CD4-positive, alpha-beta T cell treated with Interleukin-15 for 4 hours (primary cell): ENCODE measurements at regions not wholly inside any gene's neighbourhood (a gene's known extent, or its start where the extent isn't known, plus 50 kb on each side); places are given as distances from the start of the nearest gene placed in this dataset.
"Not testable (repeated sequence)": the region's sequence is repeated elsewhere in the genome, so short reads cannot be mapped to it uniquely, and the experiment has no call there.

Source experiments
- DNase-seq: peaks from one replicate; pipeline ENCODE4 v3.0.0-alpha.2; 2020; ENCODE audit warnings: low spot score

DNA sequence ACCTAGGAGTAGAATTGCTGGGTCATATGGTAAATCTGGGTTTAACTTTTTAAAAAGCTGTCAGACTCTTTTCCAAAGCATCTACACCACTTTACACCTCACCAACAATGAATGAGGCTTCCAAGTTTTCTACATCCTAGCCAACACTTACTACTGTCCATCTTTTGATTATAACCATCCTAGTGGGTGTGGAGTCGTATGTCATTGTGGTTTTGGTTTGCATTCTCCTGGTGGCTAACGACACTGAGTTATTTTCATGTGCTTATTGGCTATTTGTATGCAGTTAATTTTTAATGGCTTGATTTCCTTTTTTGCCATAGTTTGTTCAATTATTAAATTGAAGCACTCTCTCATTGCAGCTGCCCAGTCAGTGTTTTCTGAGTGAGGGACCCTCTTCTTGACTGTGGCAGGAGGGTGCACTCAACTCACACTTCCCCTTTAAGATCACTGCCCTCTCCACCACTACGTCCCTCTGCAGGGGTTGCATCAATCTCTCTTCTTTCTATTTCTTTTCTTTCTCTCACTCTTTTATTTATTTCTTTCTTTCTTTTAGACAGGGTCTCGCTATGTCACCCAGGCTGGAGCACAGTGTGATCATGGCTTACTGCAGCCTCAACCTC is 182.3 kb downstream of the C9orf152 start:
- DNase-seq = no peak

DNA sequence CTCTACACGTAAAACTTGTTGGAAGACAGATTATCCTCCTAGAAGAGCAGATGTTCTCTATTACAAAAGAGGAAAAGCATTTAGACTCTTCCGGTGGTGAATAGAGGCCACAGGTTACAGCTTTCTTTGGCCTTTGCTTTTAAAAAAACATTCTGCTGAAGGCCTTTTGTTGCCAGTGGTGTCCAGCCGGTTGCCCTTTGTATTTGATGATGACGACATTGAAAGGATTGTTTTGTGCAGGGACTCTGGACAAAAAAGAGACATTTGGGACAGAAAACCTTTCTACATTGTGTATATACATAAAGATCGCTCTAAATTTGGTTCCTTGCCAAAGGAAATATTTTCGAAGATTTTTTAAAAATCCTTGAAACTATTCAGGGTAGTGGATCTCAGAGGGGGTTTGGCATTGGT is 180.3 kb downstream of the C9orf152 start:
- DNase-seq = no peak

DNA sequence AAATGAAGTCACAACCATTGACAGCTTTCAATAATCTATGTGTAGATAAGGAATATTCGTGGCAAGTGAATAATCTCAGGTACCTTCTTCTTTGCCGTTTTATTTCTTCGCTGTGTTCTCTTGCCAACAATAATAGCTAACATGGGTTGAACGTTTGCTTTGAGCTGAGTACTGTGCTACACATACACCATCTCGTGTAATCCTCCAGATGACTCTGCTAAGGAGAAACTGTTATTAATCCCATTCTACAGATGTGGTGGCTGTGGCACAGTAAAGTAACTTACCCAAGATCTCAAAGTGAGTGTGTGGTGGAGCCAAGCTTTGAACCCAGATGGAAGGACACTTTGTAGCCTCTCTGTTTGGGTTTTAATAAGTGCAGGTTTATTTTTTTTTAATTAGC is 179.7 kb downstream of the C9orf152 start:
- no peak for DNase-seq

DNA sequence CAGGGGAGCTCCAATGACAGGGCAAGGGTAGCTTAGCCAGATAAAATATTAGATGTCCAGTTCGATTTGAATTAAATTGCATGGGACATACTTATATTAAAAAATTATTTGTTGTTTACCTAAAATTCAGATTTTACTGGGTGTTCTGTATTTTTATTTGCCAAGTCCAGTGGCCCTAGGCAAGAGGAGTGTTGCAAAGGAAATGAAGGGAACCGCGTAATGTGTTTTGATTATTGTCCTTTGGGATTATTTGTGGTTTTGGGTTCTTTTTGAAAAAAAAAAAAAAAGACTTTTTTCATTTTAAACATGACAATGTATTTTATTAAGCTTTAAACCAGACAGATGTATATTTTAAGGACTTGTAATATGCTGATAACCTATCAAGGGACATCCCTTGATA is 179.3 kb downstream of the C9orf152 start:
- DNase-seq = no peak

DNA sequence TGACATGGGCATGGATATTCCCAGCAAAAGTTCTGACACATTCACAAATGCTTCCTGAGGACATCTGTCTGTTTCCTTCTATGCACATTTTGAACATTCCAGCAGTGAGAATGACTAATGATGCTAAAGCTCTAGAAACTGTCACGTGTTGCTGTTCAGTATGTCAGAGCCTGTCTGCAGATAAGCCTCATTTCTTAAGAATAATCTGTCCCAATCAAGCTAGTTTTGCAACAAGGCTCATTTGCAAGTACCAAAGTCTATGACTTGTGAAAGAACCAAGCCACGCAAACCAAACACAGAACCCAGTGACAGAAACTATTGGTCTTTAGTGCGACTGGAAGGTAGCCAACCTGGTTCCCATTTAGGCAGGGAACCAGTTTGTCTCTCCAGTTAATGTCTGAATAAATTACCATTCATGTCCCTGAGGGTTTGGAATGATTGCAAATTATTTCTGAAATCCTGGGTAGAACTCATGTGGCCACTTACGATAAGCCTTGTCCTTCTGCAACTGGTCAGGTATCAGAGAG is 178.5 kb downstream of the C9orf152 start:
- no peak for DNase-seq

DNA sequence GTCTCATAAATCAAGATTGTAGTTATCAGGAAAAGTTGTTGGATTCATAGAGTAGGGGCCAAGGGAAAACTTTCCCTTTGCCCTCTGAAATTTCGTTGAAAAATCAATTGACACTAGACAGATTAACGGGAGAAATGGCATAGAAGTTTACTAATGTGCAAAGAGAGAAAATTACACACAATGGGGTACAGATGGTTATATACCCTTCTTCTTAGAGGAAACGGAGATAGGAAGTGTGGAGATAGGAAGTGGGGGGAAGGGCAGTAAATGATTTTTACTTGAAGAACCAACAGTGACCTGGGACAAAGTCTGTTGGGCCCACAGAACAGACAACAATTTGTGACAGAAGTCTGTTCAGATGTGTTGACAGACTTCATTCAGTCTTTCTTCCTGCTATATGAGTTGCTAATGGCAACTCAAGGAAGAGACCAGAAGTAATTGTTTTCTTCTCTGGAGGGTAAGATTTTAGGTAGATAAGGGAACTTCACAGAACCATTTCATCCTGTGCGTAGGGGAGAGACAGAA is 177.9 kb downstream of the C9orf152 start:
- DNase-seq = no peak

DNA sequence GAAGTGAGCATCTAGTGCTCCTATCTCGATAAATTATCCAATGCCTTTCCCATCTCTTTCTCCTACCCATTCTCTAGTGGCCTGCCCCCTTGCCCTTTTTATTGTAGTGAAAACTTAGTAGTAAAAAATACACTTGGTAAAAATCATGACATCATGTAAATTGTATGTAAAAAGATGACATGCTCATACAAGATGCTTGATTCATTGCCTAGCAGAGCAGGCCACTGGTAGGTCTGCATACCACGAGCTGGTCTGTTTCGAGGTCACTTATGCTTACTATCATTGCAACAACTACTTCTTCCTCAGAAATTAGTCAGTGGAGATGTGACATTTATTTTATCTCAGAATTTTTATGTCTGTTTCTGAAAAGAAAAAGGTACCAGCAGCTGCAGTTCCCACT is 177.3 kb downstream of the C9orf152 start:
- no peak for DNase-seq

DNA sequence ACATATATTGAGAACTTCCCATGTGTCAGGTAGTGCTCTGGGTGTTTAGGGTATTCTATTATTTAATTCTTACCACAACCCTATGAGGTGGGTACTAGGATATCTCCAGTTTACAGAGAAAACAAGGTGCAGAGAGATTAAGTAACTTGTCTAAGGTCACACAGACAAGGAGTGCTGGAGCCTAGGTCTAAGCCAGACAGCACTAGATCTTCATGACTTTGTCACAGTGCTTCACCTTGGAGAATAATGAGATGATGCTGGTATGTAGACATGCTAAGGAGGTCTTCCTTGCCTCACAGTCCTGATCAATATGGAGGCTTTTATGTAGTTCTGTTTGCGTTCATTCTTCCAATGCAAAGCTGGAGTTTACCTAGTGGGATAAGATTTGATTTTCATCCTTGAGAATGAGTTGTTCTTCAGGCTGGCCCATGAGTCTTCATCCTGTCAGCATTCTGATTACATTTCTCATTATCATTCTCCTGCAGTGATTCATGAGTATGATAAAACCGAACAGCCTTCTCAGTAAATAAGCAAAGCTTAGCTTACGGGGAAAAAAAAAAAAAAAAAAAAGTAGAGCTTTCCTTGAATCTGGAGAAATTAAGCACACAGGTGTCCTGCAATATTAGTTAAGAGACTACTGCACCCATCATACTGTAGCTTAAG is 176.3 kb downstream of the C9orf152 start:
- DNase-seq = no peak

DNA sequence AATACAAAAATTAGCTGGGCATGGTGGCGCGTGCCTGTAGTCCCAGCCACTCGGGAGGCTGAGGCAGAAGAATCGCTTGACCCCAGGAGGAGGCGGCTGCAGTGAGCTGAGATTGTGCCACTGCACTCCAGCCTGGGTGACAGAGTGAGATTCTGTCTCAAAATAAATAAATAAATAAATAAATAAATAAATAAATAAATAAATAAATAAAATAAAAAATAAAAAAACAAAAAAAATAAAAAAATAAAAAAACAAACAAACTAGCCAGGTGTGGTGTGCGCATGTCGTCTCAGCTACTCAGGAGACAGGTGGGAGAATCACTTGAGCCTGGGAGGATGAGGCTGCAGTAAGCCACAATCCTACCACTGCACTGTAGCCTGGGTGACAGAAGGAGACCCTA is 175.4 kb downstream of the C9orf152 start:
- DNase-seq = not testable (repeated sequence)

DNA sequence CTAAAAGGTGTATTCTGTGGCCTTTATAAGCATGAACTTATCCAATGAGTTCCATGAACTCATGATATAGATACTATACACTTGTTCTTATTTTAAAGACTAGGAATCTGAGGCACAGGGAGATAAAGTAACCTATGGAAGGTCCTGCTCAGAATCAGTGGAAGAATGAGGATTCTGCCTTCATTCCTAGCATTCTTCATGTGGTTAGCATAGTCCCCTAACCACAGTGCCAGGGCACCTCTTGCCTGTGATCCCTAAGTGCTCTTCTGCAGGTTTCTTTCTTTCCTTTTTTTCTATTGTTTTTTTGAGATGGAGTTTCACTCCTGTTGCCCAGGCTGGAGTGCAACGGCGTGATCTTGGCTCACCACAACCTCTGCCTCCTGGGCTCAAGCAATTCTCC is 174.1 kb downstream of the C9orf152 start:
- no peak for DNase-seq

DNA sequence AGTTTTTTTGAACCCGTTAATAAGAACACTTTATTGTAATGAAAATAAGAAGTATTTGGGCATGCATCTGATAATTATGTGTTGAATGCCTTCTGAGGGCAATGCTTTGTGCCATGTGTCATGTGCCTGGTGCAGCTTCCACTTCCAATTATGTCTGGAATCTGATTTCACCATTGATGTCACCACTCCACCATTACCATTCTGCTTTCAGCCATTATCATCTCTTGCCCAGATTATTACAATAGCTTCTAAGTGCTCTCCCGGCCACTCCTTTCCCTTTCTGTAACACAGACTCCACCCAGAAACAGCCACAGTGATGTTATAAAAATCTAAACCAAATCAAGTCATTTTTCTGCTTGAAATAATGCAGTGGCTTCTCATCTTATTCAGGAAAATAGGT is 171.7 kb downstream of the C9orf152 start:
- DNase-seq = no peak

DNA sequence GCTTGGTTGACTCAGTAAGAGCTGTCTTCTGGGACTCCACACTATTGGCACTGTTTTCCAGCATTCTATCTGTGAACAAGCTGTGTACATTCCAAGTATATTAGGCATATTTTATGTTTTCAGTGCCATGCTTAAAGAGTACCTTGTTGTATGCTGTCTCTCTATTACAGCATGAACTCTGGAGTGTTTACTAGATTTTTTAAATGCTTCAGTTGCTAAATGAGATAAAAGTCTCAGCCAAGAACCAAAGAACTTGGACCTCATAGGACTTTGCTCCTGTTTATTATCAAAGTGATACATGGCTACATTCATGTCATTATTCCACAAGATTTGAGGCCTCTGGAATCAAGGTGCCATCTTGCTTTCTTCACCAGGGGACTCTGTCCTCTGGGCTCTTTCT is 167.2 kb downstream of the C9orf152 start:
- DNase-seq = no peak

DNA sequence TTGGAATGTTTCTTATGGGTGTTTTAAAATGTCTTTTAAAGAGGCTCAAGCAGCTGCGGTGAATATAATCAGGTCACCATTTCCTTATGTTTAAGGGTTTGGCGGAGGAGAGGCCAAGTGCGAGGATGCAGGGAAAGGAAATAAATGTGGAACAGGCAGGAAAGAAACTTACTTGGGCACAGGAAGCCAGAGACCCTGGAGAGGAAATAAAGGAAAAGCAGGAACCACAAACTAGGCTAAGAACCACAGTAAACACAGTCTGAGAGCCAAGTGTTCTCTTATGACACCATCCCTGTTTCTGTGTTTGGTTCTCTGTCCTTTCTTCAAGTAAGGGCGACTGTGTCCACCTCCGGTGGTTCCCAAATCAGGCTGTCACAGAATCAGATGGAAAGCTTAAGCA is 166.5 kb downstream of the C9orf152 start:
- no peak for DNase-seq

DNA sequence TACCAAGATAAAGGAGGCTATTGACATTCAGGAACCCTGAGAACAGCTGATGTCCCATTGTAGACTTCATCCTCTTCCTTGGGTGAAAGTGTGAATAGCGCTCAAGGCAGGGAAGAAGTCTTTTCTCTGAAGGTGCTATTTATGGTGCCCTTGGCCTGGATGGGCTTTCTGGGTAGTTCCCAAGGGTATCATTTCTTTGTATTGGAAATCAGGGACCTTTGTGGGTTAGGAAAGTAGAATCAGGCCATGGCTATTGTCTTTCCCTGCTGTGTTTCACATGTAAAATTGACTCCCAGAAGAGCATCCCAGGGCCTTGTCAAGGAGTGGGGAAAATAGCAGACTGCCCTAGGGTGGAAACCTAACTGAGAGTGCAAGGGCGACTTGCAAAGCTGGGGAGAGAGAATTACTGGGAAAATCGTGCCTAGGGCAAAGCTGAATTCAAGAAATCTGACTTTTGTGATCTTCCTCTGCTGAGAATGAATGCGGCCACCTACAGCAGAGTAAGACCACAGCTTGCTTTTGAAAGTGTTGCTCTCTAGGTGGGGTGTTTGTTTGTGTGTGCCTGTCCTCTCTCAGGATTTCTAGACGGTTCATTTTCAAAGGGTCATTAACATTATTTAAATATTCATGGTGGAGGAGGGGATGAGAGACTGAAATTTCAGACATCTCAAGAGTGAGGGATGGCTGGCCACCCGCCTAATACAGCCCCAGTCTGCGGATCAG is 160.6 kb downstream of the C9orf152 start:
- DNase-seq = no peak

DNA sequence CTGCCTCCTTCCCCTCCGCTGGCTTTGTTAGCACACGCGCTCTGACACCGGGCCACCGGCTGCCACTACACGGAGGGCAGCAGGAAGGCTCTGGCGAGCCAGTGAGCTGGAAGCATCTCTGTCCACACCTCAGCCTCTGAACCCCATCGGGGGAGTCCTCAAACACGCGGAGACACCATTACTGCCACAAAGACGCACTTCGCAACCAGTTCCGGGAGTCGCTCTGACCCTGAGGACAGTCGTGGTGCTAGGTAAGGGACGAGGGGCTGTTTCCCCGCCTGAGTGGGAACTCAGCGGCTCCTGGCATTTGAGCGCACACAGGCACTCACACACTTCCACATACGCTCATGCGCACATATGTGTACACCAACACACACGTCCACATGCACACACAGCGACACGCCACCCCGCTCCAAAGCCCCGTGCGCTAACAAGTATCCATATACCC is 160.0 kb downstream of the C9orf152 start:
- no peak for DNase-seq

DNA sequence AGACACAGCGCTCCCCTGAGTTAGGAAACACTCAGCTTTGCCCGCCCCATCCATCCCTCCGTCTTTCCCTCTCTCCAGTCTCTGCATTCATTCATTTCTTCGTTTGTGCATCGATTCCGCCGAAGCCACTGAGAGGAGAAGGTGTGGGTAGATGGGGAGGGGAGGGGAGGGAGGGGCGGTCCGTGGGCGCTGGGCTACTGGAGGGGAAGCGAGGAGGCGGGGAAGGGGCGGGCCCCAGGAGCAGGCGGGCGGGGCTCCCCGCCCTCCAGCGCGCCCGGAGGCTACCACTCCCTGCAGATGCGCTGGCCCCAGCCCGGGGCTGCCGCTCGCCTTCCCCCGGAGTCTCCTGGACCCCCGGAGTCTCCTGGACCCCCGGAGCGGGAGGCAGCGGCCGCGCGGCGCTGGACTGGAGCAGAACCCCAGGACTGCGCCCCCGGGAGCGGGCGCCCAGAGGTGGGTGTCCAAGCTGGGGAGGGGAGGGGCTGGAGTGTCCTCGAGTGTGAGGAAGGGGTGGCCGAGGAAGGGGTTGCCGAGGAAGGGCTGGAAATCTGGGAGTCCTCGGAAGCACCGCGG is 159.5 kb downstream of the C9orf152 start:
- DNase-seq = peak; percentile 67

DNA sequence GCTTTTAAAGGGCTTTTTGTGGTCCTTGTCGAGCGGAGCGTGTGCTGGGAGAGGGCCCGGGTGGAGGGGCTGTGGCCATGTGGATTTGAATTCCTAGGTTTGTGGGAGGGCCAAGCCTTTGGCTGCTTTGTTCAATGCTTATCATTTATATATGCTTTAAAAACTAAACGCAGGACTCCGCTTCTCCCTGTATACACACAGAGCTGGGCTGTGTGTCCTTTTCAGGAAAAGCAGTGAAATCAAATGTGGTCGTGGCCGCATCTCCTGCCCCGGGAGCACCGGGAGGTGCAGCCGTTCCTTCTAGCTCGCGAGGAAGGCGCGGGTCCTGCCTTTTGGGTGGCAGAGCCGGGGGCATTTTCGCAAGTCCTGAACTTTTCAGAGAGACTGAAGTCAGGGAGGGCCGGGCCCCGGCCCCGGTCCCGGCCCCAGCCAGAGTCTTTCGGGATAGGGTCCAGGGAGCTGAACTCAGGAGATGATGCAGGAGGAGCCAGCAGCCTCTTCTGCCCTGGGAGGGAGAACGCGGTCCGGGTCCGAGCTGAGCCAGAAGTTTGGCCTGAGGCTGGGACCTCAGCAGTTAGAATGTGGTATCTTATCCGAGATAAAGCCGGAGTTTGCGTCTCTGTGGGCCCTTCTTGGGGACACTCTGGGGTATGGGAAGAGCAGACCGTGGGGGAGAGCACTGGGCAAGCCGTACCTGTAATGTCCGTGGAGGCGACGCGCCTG is 158.8 kb downstream of the C9orf152 start:
- no peak for DNase-seq

DNA sequence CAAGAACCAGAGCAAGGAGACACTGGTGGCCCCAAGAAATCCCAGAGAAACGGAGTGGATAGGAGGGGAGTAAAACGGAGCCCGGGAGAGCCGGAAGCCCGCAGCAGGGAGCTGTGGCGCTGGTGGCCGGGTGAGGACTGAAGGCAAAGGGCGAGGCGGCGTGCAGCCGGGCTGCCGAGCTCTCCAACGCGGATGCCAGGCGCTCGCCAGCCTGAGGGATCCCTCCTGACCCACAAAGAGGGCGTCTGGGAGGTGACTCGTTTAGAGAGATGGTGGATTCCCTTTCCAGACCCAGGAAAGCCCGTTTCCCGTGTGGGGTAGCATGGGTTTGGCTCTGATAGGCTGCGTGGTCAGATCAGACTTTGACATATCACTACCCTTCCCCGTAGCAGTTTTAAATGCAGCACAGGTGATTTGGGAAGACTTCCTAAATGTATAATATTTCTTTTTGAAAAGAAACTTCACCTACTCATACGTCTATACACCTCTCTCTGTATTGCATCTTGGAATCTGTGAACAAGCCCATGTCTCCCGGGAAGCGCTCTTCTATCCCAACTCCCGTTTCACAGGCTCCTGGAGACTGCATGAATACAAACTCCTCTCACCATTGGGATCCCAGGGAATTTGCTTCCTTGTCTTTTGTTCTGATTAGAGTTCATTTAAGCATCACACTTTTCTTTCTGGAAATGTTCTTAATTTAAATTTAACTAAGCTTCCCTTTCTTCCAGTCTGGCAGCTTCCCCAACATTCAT is 158.1 kb downstream of the C9orf152 start:
- DNase-seq = no peak

DNA sequence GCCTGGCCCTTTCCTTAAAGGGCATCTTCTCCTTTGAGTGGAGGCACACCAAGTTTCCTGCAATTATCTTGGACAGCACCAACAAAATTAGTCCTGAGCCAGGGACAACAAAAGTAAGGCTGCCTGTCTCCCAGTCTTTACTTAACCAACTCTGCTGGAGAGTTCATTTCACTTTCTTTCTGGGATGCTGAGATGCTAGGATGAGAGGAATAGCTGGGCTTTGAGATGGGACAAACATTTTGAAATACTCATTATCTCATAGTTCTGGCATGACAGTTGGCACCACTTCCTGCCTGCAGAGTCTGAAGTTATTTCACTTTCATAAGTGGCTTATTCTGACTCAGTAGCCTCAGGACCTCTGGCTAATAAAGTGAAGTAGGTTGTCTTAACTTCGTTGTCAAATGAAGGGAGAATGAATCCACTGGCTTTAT is 157.0 kb downstream of the C9orf152 start:
- DNase-seq = peak; percentile 38

DNA sequence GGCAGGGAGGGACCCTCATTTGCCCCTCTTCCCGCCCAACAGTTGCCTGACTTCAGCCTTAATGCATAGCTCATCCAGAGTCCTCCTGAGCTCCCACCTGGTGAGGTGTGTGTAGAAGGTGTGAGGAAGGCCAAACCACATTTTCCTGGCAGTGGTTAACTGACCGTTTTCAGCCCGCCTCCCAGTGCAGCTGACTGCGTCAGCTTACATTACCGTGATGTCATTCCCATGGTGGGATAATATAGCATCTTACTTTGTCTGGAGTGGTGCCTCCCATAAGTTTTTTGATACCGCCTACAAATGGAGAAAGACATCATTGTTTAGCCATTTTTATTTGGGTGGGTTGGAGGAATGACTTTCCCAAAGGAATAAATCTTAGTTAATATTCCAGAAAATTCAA is 151.9 kb downstream of the C9orf152 start:
- DNase-seq = no peak

DNA sequence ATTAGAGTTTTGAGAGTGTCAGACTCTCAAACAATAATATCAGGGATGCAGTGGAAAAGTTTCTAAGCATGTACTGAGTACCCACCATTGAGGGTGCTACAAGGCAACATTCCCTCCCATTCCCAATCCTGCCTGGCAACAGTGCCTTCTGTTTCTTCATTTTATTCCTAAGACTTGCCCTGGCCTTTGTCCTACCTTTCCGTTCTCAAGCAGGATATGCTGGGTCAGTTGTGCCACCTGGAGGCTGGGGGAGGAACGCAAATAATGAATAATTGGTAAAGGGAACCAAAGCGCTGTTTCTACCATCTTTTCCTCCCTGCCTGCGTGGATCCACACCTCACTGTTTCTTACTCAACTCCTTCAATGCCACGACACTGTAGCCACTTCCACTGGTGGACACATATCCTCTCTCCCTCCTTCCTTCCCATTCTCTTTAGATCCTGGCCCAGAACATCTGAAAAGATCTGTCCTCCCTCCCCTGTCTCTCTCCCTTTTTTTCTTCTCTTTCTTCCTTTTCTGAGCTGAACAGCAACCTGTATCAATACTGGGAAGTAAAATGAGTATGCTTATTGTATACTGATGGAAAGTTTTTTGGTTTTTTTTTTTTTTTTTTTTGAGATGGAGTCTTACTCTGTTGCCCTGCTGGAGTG is 149.5 kb downstream of the C9orf152 start:
- peak; percentile 50 for DNase-seq
